ENCODE measurements at regions not wholly inside any gene's neighbourhood (a gene's known extent, or its start where the extent isn't known, plus 50 kb on each side); places are given as distances from the start of the nearest gene placed in this dataset.

DNA sequence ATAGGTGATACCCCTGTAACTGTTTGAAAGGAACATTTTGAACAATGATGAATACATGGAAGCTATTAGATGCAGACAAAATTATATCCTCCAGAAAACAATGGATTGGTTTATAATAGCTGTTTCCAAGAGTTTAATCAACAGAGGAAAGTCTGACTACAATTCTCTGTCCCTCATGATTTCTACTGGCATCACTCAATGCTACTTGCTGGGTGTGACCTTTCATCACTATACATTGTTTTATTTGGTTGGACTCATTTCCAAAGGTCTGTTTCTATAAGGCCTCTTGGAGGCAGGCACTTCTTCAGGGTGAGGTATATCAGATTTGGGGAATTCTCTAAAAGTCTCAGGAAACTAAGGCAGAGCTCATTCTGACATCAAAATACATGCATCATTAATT is 636.1 kb upstream of the SLC8A1 start:
- TF ChIP-seq POLR2A (IDR thresholded peaks at IDR 0.05) (no peak), CTCF (IDR thresholded peaks at IDR 0.05) (no peak)

All from uterus (tissue), 2 donors.